Spleen (tissue), 7 donors: ENCODE measurements at regions not wholly inside any gene's neighbourhood (a gene's known extent, or its start where the extent isn't known, plus 50 kb on each side); places are given as distances from the start of the nearest gene placed in this dataset.

Source experiments
- POLR2A ChIP-seq, 3 donors: fragments of 450-650 bp; IDR thresholded peaks; one replicate each; pipeline ENCODE4 v1.5.1; 2017; ENCODE audit warnings: antibody characterized with exemption in 3 of 3, mild to moderate bottlenecking in 1 of 3
- POLR2AphosphoS5 ChIP-seq, 3 donors: sonication (generic); formaldehyde crosslinking; IDR thresholded peaks; one replicate each; pipeline ENCODE4 v1.5.1; 2017; ENCODE audit warnings: antibody characterized with exemption in 3 of 3
- TF ChIP-seq, protein P1 (sequence below), 11 experiments: fragments of 200-600 bp in 7 of 11; fragments of 450-650 bp in 4 of 11; sonication (generic) in 4 of 11; IDR thresholded peaks in 8 of 11; conservative IDR thresholded peaks in 3 of 11; 1 replicate in 7 of 11; 2 replicates in 4 of 11; pipeline versions ENCODE4 v1.4.0 to v1.8.0; 2016 to 2021; ENCODE audit warnings: antibody characterized with exemption in 11 of 11, inconsistent platforms in 4 of 11, mild to moderate bottlenecking in 1 of 11
- donor health status: DM: no; HTN: no; CAD: no; lungs with moderate emphysema.
- donor health status: DM: no; HTN: no; CAD: no.
- donor health status: DM: no; HTN: no; CAD: no.

DNA sequence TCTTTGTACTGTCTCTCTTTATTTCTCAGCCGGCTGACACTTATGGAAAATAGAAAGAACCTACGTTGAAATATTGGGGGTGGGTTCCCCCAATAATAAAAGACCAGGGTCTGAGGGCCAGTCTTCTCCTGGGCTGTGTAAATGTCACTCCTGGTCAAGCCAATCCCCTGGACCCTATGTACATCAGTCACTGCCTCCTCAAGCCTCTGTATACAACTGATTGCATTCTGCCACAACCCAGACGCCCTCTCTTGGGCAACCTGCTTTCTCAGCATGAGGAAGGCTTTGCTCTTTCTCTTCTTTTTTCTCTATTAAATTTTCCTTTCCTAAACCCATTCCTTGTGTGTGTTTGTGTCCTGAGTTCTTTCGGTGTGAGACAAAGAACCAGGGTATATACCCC is 84.1 kb upstream of the SERBP1 start:
- TF ChIP-seq, protein P1, sequence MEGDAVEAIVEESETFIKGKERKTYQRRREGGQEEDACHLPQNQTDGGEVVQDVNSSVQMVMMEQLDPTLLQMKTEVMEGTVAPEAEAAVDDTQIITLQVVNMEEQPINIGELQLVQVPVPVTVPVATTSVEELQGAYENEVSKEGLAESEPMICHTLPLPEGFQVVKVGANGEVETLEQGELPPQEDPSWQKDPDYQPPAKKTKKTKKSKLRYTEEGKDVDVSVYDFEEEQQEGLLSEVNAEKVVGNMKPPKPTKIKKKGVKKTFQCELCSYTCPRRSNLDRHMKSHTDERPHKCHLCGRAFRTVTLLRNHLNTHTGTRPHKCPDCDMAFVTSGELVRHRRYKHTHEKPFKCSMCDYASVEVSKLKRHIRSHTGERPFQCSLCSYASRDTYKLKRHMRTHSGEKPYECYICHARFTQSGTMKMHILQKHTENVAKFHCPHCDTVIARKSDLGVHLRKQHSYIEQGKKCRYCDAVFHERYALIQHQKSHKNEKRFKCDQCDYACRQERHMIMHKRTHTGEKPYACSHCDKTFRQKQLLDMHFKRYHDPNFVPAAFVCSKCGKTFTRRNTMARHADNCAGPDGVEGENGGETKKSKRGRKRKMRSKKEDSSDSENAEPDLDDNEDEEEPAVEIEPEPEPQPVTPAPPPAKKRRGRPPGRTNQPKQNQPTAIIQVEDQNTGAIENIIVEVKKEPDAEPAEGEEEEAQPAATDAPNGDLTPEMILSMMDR (IDR thresholded peaks at IDR 0.05 in 8 of 11, conservative IDR thresholded peaks at IDR 0.05 in 3 of 11), result no peak
- TF ChIP-seq POLR2AphosphoS5 (IDR thresholded peaks at IDR 0.05), result no peak
- no peak for TF ChIP-seq POLR2A (IDR thresholded peaks at IDR 0.05)
